PC-9 (cell line): ENCODE measurements at regions not wholly inside any gene's neighbourhood (a gene's known extent, or its start where the extent isn't known, plus 50 kb on each side); places are given as distances from the start of the nearest gene placed in this dataset.

ENCODE experiments used
- BruUV-seq: library from RNA; stranded (reverse); fragments of 400-500 nt; replicated peaks from 2 replicates; lab custom pipeline; 2021; lab: Mats Ljungman, UMichigan
- CTCF ChIA-PET: fragments of 300-600 bp; sonication (Branson Sonifier 250); formaldehyde crosslinking; loops from one replicate; lab custom pipeline; 2022; ENCODE audit warnings: antibody characterized with exemption; lab: Charles Lee
- POLR2A ChIA-PET: fragments of 300-600 bp; sonication (Branson Sonifier 250); formaldehyde crosslinking; loops from one replicate; lab custom pipeline; 2022; ENCODE audit warnings: antibody characterized with exemption; ENCODE audit not compliant: unreplicated experiment; lab: Charles Lee
- DNase-seq, 2 experiments: peaks; one replicate each; pipeline versions ENCODE4 v3.0.0 to v3.0.0-alpha.2; 2015 to 2022; ENCODE audit warnings: mixed read lengths in 1 of 2
- H2AFZ ChIP-seq: fragments of 200-600 bp; sonication (generic); 2 replicates; pipeline ENCODE4 v1.8.1; 2017; ENCODE audit warnings: antibody characterized with exemption
- H3F3A ChIP-seq: fragments of 200-600 bp; sonication (generic); 2 replicates; pipeline ENCODE4 v1.8.1; 2017; ENCODE audit warnings: antibody characterized with exemption, mild to moderate bottlenecking, low read depth; ENCODE audit not compliant: insufficient read depth
- H3K27ac ChIP-seq: fragments of 200-600 bp; sonication (generic); 2 replicates; pipeline ENCODE4 v1.6.1; 2016; ENCODE audit warnings: mixed run types
- H3K27me3 ChIP-seq: fragments of 200-600 bp; sonication (generic); 2 replicates; pipeline ENCODE4 v1.6.1; 2016; ENCODE audit warnings: low read depth, mixed run types; ENCODE audit not compliant: insufficient read depth
- H3K36me3 ChIP-seq: fragments of 200-600 bp; sonication (generic); 2 replicates; pipeline ENCODE4 v1.6.1; 2016; ENCODE audit warnings: low read depth, mixed run types
- H3K4me1 ChIP-seq: fragments of 200-600 bp; sonication (generic); replicated peaks from 2 replicates; pipeline ENCODE4 v1.6.1; 2016; ENCODE audit warnings: mixed run types; ENCODE audit not compliant: insufficient read depth
- H3K4me2 ChIP-seq: fragments of 200-600 bp; sonication (generic); 2 replicates; pipeline ENCODE4 v1.6.1; 2017; ENCODE audit warnings: mixed run types
- H3K4me3 ChIP-seq: fragments of 200-600 bp; sonication (generic); 2 replicates; pipeline ENCODE4 v1.6.1; 2016; ENCODE audit warnings: mixed run types
- H3K79me2 ChIP-seq: fragments of 200-600 bp; sonication (generic); 2 replicates; pipeline ENCODE4 v1.6.1; 2017; ENCODE audit warnings: low read depth, mixed run types
- H3K9me2 ChIP-seq: fragments of 200-600 bp; sonication (generic); 2 replicates; pipeline ENCODE4 v1.8.1; 2017; ENCODE audit warnings: mild to moderate bottlenecking; ENCODE audit not compliant: insufficient read depth
- H3K9me3 ChIP-seq: fragments of 200-600 bp; sonication (generic); 2 replicates; pipeline ENCODE4 v1.8.1; 2016; ENCODE audit warnings: low read depth; ENCODE audit not compliant: insufficient read depth
- H4K20me1 ChIP-seq: fragments of 200-600 bp; sonication (generic); 2 replicates; pipeline ENCODE4 v1.8.1; 2017; ENCODE audit not compliant: insufficient read depth
- CTCF ChIP-seq: fragments of 200-600 bp; sonication (generic); conservative IDR thresholded peaks from 2 replicates; pipeline ENCODE4 v1.6.1; 2017; ENCODE audit warnings: mixed run types, antibody characterized with exemption, mild to moderate bottlenecking, moderate library complexity
- EZH2 ChIP-seq: fragments of 200-600 bp; sonication (generic); IDR thresholded peaks from 2 replicates; pipeline ENCODE4 v1.8.0; 2017; ENCODE audit warnings: antibody characterized with exemption, low read depth
- intact Hi-C: fragments of 100-400 bp; cut with micrococcal nuclease; formaldehyde crosslinking; loops from one replicate; pipeline ENCODE4 v1.10.0; 2022; ENCODE audit not compliant: unreplicated experiment

- DNase-seq = no peak
- CTCF ChIA-PET = no interaction called here
- Histone ChIP-seq H2AFZ (no peak overlapping the region), H3K4me2 (no peak overlapping the region), H3K27ac (no peak overlapping the region), H3K9me3 (no peaks in the 10 kb centered on the region), H3K9me2 (no peaks in the 10 kb centered on the region), H3K4me1 (no peaks in the 10 kb centered on the region), H3K27me3 (peaks cover 95% of the 10 kb centered on the region), H3K79me2 (no peaks in the 10 kb centered on the region), H3K4me3 (no peak overlapping the region), H4K20me1 (no peaks in the 10 kb centered on the region), H3K36me3 (no peaks in the 10 kb centered on the region), H3F3A (no peaks in the 10 kb centered on the region)
- intact Hi-C loops = no loop called here
- TF ChIP-seq EZH2 = no peak
- no peak for TF ChIP-seq CTCF
- POLR2A ChIA-PET = no interaction called here
- BruUV-seq = no TSS peak
Observed at GRCh38 chr6:168132531-168133167, 53.6 kb upstream of the FRMD1 start.

- no peak overlapping the region for H3K4me3 ChIP-seq
- ChIA-PET POLR2A (no interaction called here), CTCF (no interaction called here)
- H2AFZ ChIP-seq = no peak overlapping the region
- H3K27ac ChIP-seq = no peak overlapping the region
- H3K27me3 ChIP-seq = peaks cover 98% of the 10 kb centered on the region
- TF ChIP-seq CTCF (no peak), EZH2 (no peak)
- no peak for DNase-seq
- no peaks in the 10 kb centered on the region for H3K9me3 ChIP-seq
- no TSS peak for BruUV-seq
- no peak overlapping the region for H3K4me2 ChIP-seq
- H4K20me1 ChIP-seq = no peaks in the 10 kb centered on the region
- H3K9me2 ChIP-seq = no peaks in the 10 kb centered on the region
- H3K4me1 ChIP-seq = no peaks in the 10 kb centered on the region
- H3K36me3 ChIP-seq = no peaks in the 10 kb centered on the region
- H3K79me2 ChIP-seq = no peaks in the 10 kb centered on the region
- H3F3A ChIP-seq = no peaks in the 10 kb centered on the region
- intact Hi-C loops = no loop called here
Observed at GRCh38 chr6:168131464-168132415, 52.7 kb upstream of the FRMD1 start.

DNA sequence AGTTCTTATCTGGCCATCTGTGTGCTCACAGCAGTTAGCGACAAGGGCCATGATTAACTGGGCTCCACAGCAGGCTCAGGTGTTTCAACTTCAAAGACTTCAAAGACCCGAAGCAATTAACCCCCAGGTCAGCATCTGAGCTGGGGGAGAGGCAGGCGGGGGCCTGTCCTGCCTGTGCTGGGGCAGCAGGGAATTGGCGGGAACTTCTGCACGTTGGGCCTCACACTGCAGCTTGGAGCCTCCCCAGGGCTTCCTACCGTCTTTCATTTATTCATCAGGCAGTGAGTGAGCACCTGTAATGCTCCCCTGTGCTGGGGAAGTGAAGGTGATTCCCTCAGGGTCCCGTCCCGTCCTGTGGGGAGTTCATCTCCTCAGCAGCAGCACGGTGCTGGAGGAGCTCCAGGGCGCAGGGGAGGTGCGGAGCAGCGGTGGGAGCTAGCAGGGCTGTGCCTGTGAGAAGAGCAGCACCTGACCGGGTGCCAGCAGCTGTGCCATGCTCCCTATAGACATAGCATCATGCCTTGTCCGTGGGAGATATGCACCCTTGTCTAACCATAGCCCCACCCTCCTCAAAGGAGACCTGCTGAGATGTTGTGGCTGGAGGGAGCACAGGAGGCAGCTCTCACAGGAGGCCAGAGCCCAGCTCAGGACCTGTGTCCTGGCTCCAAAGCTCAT lies 51.8 kb upstream of the FRMD1 start:
- no peaks in the 10 kb centered on the region for H3K9me2 ChIP-seq
- H3K4me3 ChIP-seq = no peak overlapping the region
- no peaks in the 10 kb centered on the region for H3K9me3 ChIP-seq
- no peaks in the 10 kb centered on the region for H3K36me3 ChIP-seq
- no peak overlapping the region for H3K4me2 ChIP-seq
- peaks cover 98% of the 10 kb centered on the region for H3K27me3 ChIP-seq
- TF ChIP-seq CTCF (no peak), EZH2 (no peak)
- no peak overlapping the region for H3K27ac ChIP-seq
- BruUV-seq = no TSS peak
- no peaks in the 10 kb centered on the region for H3K79me2 ChIP-seq
- no peak for DNase-seq
- H4K20me1 ChIP-seq = no peaks in the 10 kb centered on the region
- no peaks in the 10 kb centered on the region for H3K4me1 ChIP-seq
- H3F3A ChIP-seq = no peaks in the 10 kb centered on the region
- ChIA-PET CTCF (no interaction called here), POLR2A (no interaction called here)
- H2AFZ ChIP-seq = no peak overlapping the region
- intact Hi-C loops = no loop called here
